H1 (cell line): ENCODE measurements at regions not wholly inside any gene's neighbourhood (a gene's known extent, or its start where the extent isn't known, plus 50 kb on each side); places are given as distances from the start of the nearest gene placed in this dataset.

Experiments
- CTCF ChIA-PET: fragments of 300-600 bp; sonication (Branson Sonifier 250); formaldehyde crosslinking; loops from one replicate; lab custom pipeline; 2021; ENCODE audit not compliant: partially characterized antibody; lab: Charles Lee
- POLR2A ChIA-PET: fragments of 300-600 bp; sonication (Branson Sonifier 250); formaldehyde crosslinking; loops from one replicate; lab custom pipeline; 2021; ENCODE audit warnings: inconsistent platforms; ENCODE audit not compliant: partially characterized antibody; lab: Charles Lee
- DNase-seq, 2 experiments: peaks; one replicate each; pipeline versions ENCODE4 v3.0.0 to v3.0.0-alpha.2; 2010 to 2022; ENCODE audit warnings: low spot score in 2 of 2, low read depth in 1 of 2, mixed read lengths in 1 of 2
- FAIRE-seq: peaks from 2 replicates; lab custom pipeline; 2011; peaks lifted over from hg19 to GRCh38; lab: Jason Lieb, UNC
- H2AFZ ChIP-seq: 2 replicates; pipeline ENCODE4 v1.8.1; 2012; ENCODE audit warnings: low read length, inconsistent platforms
- H2AK5ac ChIP-seq: 2 replicates; pipeline ENCODE4 v1.6.1; 2013; ENCODE audit warnings: low read depth, low read length
- H2BK120ac ChIP-seq: replicated peaks from 2 replicates; pipeline ENCODE3; 2013; ENCODE audit warnings: low read depth, low read length, inconsistent platforms
- H2BK12ac ChIP-seq: 2 replicates; pipeline ENCODE4 v1.6.1; 2013; ENCODE audit warnings: low read depth, low read length
- H2BK15ac ChIP-seq: 2 replicates; pipeline ENCODE4 v1.6.1; 2013; ENCODE audit warnings: low read length
- H2BK20ac ChIP-seq: 2 replicates; pipeline ENCODE4 v1.6.1; 2013; ENCODE audit warnings: low read length
- H2BK5ac ChIP-seq: 2 replicates; pipeline ENCODE4 v1.6.1; 2013; ENCODE audit warnings: low read depth, low read length
- H3K14ac ChIP-seq: 2 replicates; pipeline ENCODE4 v1.6.1; 2013; ENCODE audit warnings: inconsistent platforms; ENCODE audit not compliant: insufficient read length
- H3K18ac ChIP-seq: 2 replicates; pipeline ENCODE4 v1.6.1; 2013; ENCODE audit warnings: low read length; ENCODE audit errors: extremely low read depth
- H3K23ac ChIP-seq: 2 replicates; pipeline ENCODE4 v1.6.1; 2013; ENCODE audit warnings: inconsistent platforms; ENCODE audit not compliant: insufficient read length
- H3K23me2 ChIP-seq: 2 replicates; pipeline ENCODE4 v1.6.1; 2013; ENCODE audit warnings: low read depth, low read length
- H3K27ac ChIP-seq: 2 replicates; pipeline ENCODE4 v1.6.1; 2011; ENCODE audit warnings: low read depth, low read length, inconsistent platforms
- H3K27me3 ChIP-seq, 4 experiments: replicated peaks in 1 of 4; 1 replicate in 1 of 4; 2 replicates in 3 of 4; pipeline versions ENCODE4 v1.6.1 to v1.8.1; 2011 to 2013; ENCODE audit warnings: low read length in 3 of 4, mild to moderate bottlenecking in 3 of 4, inconsistent platforms in 2 of 4, mixed read lengths in 2 of 4, moderate library complexity in 1 of 4; ENCODE audit not compliant: control insufficient read depth in 3 of 4, insufficient read depth in 3 of 4; ENCODE audit errors: extremely low read depth in 1 of 4
- H3K36me3 ChIP-seq, 4 experiments: 2 replicates each; pipeline versions ENCODE4 v1.6.1 to v1.8.1; 2011 to 2013; ENCODE audit warnings: mild to moderate bottlenecking in 4 of 4, low read length in 3 of 4, moderate library complexity in 2 of 4, control low read depth in 1 of 4, inconsistent platforms in 1 of 4; ENCODE audit not compliant: insufficient read depth in 4 of 4, control insufficient read depth in 2 of 4
- H3K4ac ChIP-seq: replicated peaks from 2 replicates; pipeline ENCODE3; 2013; ENCODE audit warnings: low read length, low read depth, mixed read lengths, inconsistent platforms; ENCODE audit not compliant: insufficient read length
- H3K4me1 ChIP-seq, 4 experiments: replicated peaks in 1 of 4; 1 replicate in 1 of 4; 2 replicates in 3 of 4; pipeline versions ENCODE4 v1.6.1 to v1.8.1; 2011 to 2013; ENCODE audit warnings: low read length in 3 of 4, inconsistent platforms in 2 of 4, mixed read lengths in 1 of 4; ENCODE audit not compliant: insufficient read depth in 4 of 4, control insufficient read depth in 3 of 4
- H3K4me2 ChIP-seq, 2 experiments: 2 replicates each; pipeline versions ENCODE4 v1.6.1 to v1.8.1; 2011 to 2013; ENCODE audit warnings: low read depth in 2 of 2, low read length in 2 of 2, control low read depth in 1 of 2, inconsistent platforms in 1 of 2, mild to moderate bottlenecking in 1 of 2; ENCODE audit not compliant: insufficient read depth in 1 of 2
- H3K4me3 ChIP-seq, 4 experiments: fragments of 200-600, 300-600 bp in 1 of 4; sonication (generic), shearing (Covaris generic), sonication (Bioruptor Twin) in 1 of 4; 2 replicates each; pipeline versions ENCODE4 v1.5.1 to v1.8.1; 2011 to 2016; ENCODE audit warnings: low read length in 4 of 4, low read depth in 3 of 4, control low read depth in 2 of 4, inconsistent platforms in 2 of 4, mild to moderate bottlenecking in 2 of 4, mixed read lengths in 1 of 4, moderate library complexity in 1 of 4; ENCODE audit not compliant: insufficient read depth in 2 of 4; ENCODE audit errors: extremely low read depth in 1 of 4
- H3K56ac ChIP-seq: replicated peaks from 2 replicates; pipeline ENCODE3; 2013; ENCODE audit warnings: low read depth, mild to moderate bottlenecking, mixed read lengths, low read length, inconsistent platforms; ENCODE audit not compliant: insufficient read length
- H3K79me1 ChIP-seq: 2 replicates; pipeline ENCODE4 v1.6.1; 2013; ENCODE audit warnings: low read depth, low read length, control low read depth
- H3K79me2 ChIP-seq, 2 experiments: 2 replicates each; pipeline versions ENCODE4 v1.6.1 to v1.8.1; 2012 to 2013; ENCODE audit warnings: low read length in 2 of 2, mild to moderate bottlenecking in 2 of 2, inconsistent platforms in 1 of 2; ENCODE audit not compliant: insufficient read depth in 2 of 2, control insufficient read depth in 1 of 2
- H3K9ac ChIP-seq, 4 experiments: replicated peaks in 1 of 4; 1 replicate in 1 of 4; 2 replicates in 3 of 4; pipeline versions ENCODE4 v1.6.1 to v1.8.1; 2011 to 2013; ENCODE audit warnings: low read depth in 3 of 4, low read length in 3 of 4, control low read depth in 2 of 4, mild to moderate bottlenecking in 2 of 4, moderate library complexity in 2 of 4, inconsistent platforms in 1 of 4; ENCODE audit errors: extremely low read depth in 1 of 4
- H3K9me3 ChIP-seq, 2 experiments: 2 replicates each; pipeline versions ENCODE4 v1.6.1 to v1.8.1; 2012 to 2013; ENCODE audit warnings: mild to moderate bottlenecking in 2 of 2, moderate library complexity in 2 of 2, control low read depth in 1 of 2, inconsistent platforms in 1 of 2, low read depth in 1 of 2, low read length in 1 of 2, mixed read lengths in 1 of 2; ENCODE audit not compliant: insufficient read depth in 2 of 2
- H4K20me1 ChIP-seq, 2 experiments: replicated peaks in 1 of 2; 2 replicates each; pipeline versions ENCODE3 to v1.8.1; 2011 to 2013; ENCODE audit warnings: inconsistent platforms in 2 of 2, low read length in 2 of 2, mild to moderate bottlenecking in 1 of 2; ENCODE audit not compliant: insufficient read depth in 2 of 2, control insufficient read depth in 1 of 2
- H4K5ac ChIP-seq: 2 replicates; pipeline ENCODE4 v1.6.1; 2013; ENCODE audit warnings: low read length, low read depth, mixed read lengths, inconsistent platforms; ENCODE audit not compliant: insufficient read length
- H4K8ac ChIP-seq: 2 replicates; pipeline ENCODE4 v1.8.0; 2013; ENCODE audit warnings: mild to moderate bottlenecking, moderate library complexity, low read length, inconsistent platforms; ENCODE audit not compliant: insufficient read depth; ENCODE audit errors: extremely low read depth
- H4K91ac ChIP-seq: replicated peaks from 2 replicates; pipeline ENCODE3; 2013; ENCODE audit warnings: low read length, mixed read lengths, inconsistent platforms; ENCODE audit not compliant: insufficient read length
- BCL11A ChIP-seq, 2 experiments: IDR thresholded peaks; one replicate each; pipeline ENCODE4 v1.6.1; 2011; ENCODE audit warnings: low read depth in 2 of 2, low read length in 2 of 2, mild to moderate bottlenecking in 2 of 2
- CBX5 ChIP-seq: fragments of 300-800, 300-1000 bp; sonication (generic); IDR thresholded peaks from 2 replicates; pipeline ENCODE4 v1.7.1; 2016; ENCODE audit warnings: antibody characterized with exemption, low read length, low read depth
- CEBPB ChIP-seq: IDR thresholded peaks from 2 replicates; pipeline ENCODE4 v1.6.1; 2012; ENCODE audit warnings: low read depth, low read length
- CREB1 ChIP-seq: IDR thresholded peaks from 2 replicates; pipeline ENCODE4 v1.6.1; 2012; ENCODE audit warnings: inconsistent platforms
- EGR1 ChIP-seq: IDR thresholded peaks from 2 replicates; pipeline ENCODE4 v1.6.1; 2011; ENCODE audit warnings: low read depth, low read length, borderline replicate concordance
- POU5F1 ChIP-seq: IDR thresholded peaks from 2 replicates; pipeline ENCODE4 v1.6.1; 2011; ENCODE audit warnings: low read depth, mild to moderate bottlenecking, low read length, moderate library complexity
- RXRA ChIP-seq: IDR thresholded peaks from 2 replicates; pipeline ENCODE4 v1.6.1; 2011; ENCODE audit warnings: low read depth, mild to moderate bottlenecking, low read length, moderate library complexity; ENCODE audit not compliant: insufficient read depth
- SIX5 ChIP-seq: IDR thresholded peaks from 2 replicates; pipeline ENCODE4 v1.6.1; 2011; ENCODE audit warnings: mild to moderate bottlenecking, low read depth, low read length
- SP1 ChIP-seq: IDR thresholded peaks from 2 replicates; pipeline ENCODE4 v1.6.1; 2011; ENCODE audit warnings: low read depth, low read length
- WGBS, 2 experiments: shearing (Covaris generic) in 1 of 2; methylation state at CpG; one replicate each; pipeline versions ENCODE4 v1.1.6 to v1.1.7; 2013 to 2015; ENCODE audit warnings: low lambda C conversion rate in 2 of 2, mixed read lengths in 2 of 2, inconsistent platforms in 1 of 2, low coverage in 1 of 2, missing lambda C conversion rate in 1 of 2; ENCODE audit not compliant: insufficient replicate concordance in 2 of 2, insufficient coverage in 1 of 2, insufficient read length in 1 of 2; ENCODE audit errors: extremely low coverage in 1 of 2, missing lambda C conversion rate in 1 of 2; 5-methylcytosine and 5-hydroxymethylcytosine counted together

DNA sequence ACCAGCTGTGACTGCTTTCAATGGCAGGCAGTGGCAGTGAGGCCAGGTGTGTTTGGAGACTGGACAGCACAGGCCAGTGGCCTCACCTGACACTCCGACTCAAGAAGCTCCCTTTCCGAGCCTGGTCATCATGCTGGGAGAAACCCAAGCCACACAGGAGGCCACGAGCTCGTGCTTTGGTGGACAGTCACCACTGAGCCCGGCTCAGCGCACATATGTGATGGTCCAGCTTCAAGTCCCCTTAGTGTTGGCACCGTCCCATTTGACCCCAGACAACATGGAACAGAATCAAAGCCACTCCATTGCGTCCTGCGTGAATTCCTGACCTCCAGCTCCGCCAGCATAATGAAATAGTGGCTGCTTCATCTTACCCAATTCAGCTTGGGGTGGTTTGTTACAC is 64.0 kb upstream of the PPP1R26 start:
- H4K91ac ChIP-seq: no peak overlapping the region
- POLR2A ChIA-PET: no interaction called here
- H3K79me1 ChIP-seq: no peaks in the 10 kb centered on the region
- 95% methylated on average over 10 of the region's 10 CpGs; no CpG with 5 or more reads in 1 of the 2 experiments for WGBS, 2 experiments
- DNase-seq (no peak), FAIRE-seq (no peak)
- H4K8ac ChIP-seq: no peak overlapping the region
- H3K23ac ChIP-seq: no peak overlapping the region
- no peak overlapping the region for H2BK12ac ChIP-seq
- no peak overlapping the region for H3K18ac ChIP-seq
- H3K79me2 ChIP-seq: no peaks in the 10 kb centered on the region
- no peak overlapping the region for H2BK120ac ChIP-seq
- H3K27ac ChIP-seq: no peak overlapping the region
- H3K4ac ChIP-seq: no peak overlapping the region
- H3K56ac ChIP-seq: no peak overlapping the region
- no peaks in the 10 kb centered on the region; a peak in 2 of 7 replicates for H3K27me3 ChIP-seq
- H3K4me3 ChIP-seq: no peak overlapping the region
- H2BK15ac ChIP-seq: 0 out of 2 replicates have a peak overlapping the region, but pooled peaks have one; percentile 61
- no peak overlapping the region for H2BK20ac ChIP-seq
- CTCF ChIA-PET: interaction anchor here (0.7 to 10.4 kb wide), 10 partner anchors 25 to 644 kb away, joined by 3 to 137 read pairs (median 3); partner anchors contain the start of gene OLFM1
- no peaks in the 10 kb centered on the region for H4K20me1 ChIP-seq
- H3K9me3 ChIP-seq: no peaks in the 10 kb centered on the region
- no peak overlapping the region for H2AK5ac ChIP-seq
- H3K36me3 ChIP-seq: no peaks in the 10 kb centered on the region
- H2AFZ ChIP-seq: no peak overlapping the region
- H2BK5ac ChIP-seq: no peak overlapping the region
- no peak overlapping the region for H3K14ac ChIP-seq
- no peak overlapping the region for H3K9ac ChIP-seq
- peaks cover 0 to 6% (median 3%) of the 10 kb centered on the region in 4 experiments; a peak in 4 of 7 replicates for H3K4me1 ChIP-seq
- no peak for TF ChIP-seq RXRA
- TF ChIP-seq SP1: no peak
- TF ChIP-seq SIX5: no peak
- TF ChIP-seq CBX5: no peak
- TF ChIP-seq BCL11A (IDR thresholded peaks at IDR 0.05; ENCODE audit: low read depth in 2 of 2, low read length in 2 of 2): no peak
- no peak for TF ChIP-seq CREB1
- TF ChIP-seq EGR1: no peak
- no peak for TF ChIP-seq POU5F1
- no peak for TF ChIP-seq CEBPB
- no peak overlapping the region for H3K4me2 ChIP-seq
- H3K23me2 ChIP-seq: no peaks in the 10 kb centered on the region
- no peak overlapping the region for H4K5ac ChIP-seq
